HCT116 (cell line): ENCODE measurements at regions not wholly inside any gene's neighbourhood (a gene's known extent, or its start where the extent isn't known, plus 50 kb on each side); places are given as distances from the start of the nearest gene placed in this dataset.

ENCODE experiments used
- CEBPB ChIP-seq: IDR thresholded peaks from 2 replicates; pipeline ENCODE4 v1.6.1; 2012; ENCODE audit warnings: low read depth
- CTCF ChIP-seq, 3 experiments: fragments of 200-600 bp in 1 of 3; sonication (generic) in 1 of 3; IDR thresholded peaks in 2 of 3; conservative IDR thresholded peaks in 1 of 3; 2 replicates each; pipeline ENCODE4 v1.5.1; 2012 to 2017; ENCODE audit warnings: low read depth in 2 of 3, low read length in 2 of 3, antibody characterized with exemption in 1 of 3, borderline replicate concordance in 1 of 3, control low read depth in 1 of 3, mild to moderate bottlenecking in 1 of 3, mixed read lengths in 1 of 3, mixed run types in 1 of 3, moderate library complexity in 1 of 3; ENCODE audit not compliant: insufficient read depth in 1 of 3
- EZH2 ChIP-seq: fragments of 200-600 bp; sonication (generic); IDR thresholded peaks from 2 replicates; pipeline ENCODE4 v1.6.1; 2017; ENCODE audit warnings: antibody characterized with exemption, mixed run types
- JUND ChIP-seq: IDR thresholded peaks from 2 replicates; pipeline ENCODE4 v1.6.1; 2012
- POLR2AphosphoS5 ChIP-seq: IDR thresholded peaks from 2 replicates; pipeline ENCODE4 v1.6.1; 2011; ENCODE audit warnings: mild to moderate bottlenecking, low read depth, low read length, moderate library complexity
- REST ChIP-seq: IDR thresholded peaks from 2 replicates; pipeline ENCODE4 v1.6.1; 2012; ENCODE audit warnings: low read depth
- SIN3A ChIP-seq: IDR thresholded peaks from 2 replicates; pipeline ENCODE4 v1.6.1; 2012; ENCODE audit warnings: low read depth

- TF ChIP-seq SIN3A = no peak
- TF ChIP-seq CTCF (IDR thresholded peaks at IDR 0.05 in 2 of 3, conservative IDR thresholded peaks at IDR 0.05 in 1 of 3; ENCODE audit: borderline replicate concordance in 1 of 3, insufficient read depth in 1 of 3, low read depth in 2 of 3, low read length in 2 of 3) = no peak
- TF ChIP-seq EZH2 = no peak
- TF ChIP-seq POLR2AphosphoS5 = no peak
- TF ChIP-seq REST = no peak
- no peak for TF ChIP-seq CEBPB
- no peak for TF ChIP-seq JUND
These were observed 49.9 kb upstream of the SERP2 start for GRCh38 chr13:44323754-44324153.
